Effector CD4-positive, alpha-beta T cell (primary cell): ENCODE measurements at regions not wholly inside any gene's neighbourhood (a gene's known extent, or its start where the extent isn't known, plus 50 kb on each side); places are given as distances from the start of the nearest gene placed in this dataset.
"Not testable (repeated sequence)": the region's sequence is repeated elsewhere in the genome, so short reads cannot be mapped to it uniquely, and the experiment has no call there.

Experiments
- DNase-seq: peaks from one replicate; pipeline ENCODE4 v3.0.0-alpha.2; 2020

DNA sequence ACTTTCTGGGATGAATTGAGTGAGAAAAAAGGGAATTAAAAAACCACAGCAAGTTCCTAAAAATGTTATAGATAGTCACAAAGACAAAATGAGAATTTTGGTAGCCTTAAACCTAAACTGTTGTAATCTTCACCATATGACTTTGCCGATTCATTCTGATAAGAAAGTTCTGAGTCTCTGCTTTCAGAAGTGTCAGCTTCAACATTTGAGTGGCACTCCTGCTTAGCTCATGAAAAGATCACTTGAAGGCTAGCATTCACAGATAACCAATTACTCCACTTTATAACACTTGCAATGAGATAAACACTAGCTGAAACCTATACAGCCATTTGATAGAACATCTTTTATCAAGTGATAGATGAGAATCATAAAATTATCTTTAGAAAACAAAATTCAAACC is 288.1 kb upstream of the POU1F1 start:
- DNase-seq: no peak

DNA sequence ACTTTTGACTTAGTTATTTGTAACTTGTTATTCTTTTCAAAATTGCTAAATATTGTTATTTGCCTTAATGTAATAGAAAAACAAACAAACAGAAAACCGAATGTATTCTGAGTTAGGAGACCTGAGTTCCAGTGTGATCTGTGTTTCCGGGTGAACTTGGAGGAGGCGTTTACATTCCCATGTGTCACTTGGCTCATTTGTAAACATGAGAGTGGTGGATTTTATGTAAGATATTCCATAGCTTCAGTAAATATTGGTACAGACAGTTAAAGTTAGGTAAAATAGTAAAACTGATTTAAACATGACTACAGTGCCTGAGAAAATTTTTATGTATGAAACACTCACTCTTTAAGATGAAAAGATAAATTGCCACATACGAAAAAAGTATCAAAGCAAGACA is 287.3 kb upstream of the POU1F1 start:
- DNase-seq: no peak

DNA sequence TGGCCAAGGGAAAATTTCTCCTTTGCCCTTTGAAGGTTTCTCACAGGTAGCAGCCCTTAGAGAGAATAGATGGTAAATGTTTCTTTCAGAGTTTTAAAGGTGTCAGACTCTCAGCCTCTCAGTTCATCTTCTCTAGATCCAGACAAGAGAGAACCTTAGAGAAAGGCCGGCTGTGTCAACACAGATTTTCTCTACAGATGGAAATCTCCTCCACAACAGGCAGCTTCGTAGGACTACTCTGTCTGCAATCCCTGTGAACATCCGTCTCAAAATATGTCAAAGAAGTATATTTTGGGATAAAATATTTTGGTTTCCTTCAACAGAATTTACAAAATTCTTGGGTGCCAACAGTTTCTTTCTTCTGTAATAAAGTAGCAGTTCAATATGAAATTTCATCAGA is 282.1 kb upstream of the POU1F1 start:
- no peak for DNase-seq

DNA sequence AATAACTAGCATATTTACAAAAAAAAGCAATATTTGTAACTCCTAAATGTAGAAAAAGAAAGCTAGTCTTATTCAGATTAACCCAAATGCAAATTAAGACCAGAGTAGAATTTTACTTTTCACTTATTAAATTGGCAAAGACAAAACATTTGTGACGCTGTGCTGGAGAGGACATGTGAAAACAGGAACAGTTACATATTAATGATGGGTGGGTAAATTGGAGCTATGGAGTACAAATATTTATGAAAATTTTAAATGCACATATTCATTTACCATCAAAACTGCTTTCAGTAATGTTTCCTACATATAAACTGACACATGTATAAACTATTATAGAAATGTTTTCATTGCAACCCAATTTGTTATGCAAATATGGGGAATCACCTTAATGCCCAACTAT is 278.9 kb upstream of the POU1F1 start:
- no peak for DNase-seq

DNA sequence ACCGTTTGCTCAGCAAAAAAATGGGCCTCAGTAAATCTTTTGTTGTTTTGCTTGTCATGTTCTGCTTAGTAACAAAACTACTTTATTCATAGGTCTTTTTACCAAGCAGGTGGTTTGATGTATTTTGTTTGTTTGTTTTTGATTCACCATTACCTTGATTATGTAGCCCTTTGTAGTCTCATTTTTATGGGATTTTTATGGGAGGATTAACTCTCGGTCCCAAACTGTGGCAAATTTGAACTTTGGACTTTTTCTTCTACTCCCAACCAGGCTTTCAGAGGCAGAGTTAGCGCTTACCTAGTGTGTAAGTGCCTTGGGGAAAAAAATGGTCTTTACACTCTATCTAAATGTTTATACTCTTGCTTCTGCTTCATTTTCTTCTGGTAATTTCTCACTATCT is 276.7 kb upstream of the POU1F1 start:
- DNase-seq: no peak

DNA sequence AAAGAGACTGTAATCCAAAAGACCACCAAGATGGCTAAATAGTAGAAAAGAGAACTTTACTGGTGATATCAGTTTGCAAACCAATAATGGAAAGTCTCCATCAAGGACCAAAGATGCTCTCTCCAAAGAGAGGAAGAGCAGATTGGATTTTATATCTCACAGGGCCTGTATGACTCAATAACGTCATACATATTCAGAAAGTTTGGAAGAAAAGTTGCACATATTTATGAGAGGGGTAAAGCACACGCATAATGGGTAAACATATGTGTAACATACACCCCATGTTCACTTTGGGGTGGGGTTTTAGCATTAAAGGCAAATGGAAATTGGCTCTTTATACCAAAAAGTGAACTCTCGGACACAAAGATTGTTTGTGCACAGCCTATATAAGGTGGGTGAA is 274.5 kb upstream of the POU1F1 start:
- no peak for DNase-seq

DNA sequence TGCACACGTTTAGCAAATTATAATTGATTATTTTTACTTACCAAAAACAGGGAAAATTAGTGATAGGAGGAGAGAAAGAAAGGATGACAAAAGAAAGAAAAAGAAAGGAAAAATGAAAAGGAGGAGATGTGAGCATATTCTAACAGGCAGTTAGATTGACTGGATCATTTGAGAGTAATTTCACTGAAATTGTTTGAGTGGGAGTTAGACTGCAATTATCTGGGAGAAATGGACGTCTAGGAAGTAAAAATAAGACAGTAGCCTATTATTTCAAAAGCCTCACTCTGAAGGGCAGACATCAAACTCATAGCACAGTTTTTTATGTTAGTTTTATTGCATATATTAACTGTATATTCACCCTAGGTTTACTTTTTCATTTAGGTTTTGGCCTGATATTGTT is 272.8 kb upstream of the POU1F1 start:
- DNase-seq: no peak

DNA sequence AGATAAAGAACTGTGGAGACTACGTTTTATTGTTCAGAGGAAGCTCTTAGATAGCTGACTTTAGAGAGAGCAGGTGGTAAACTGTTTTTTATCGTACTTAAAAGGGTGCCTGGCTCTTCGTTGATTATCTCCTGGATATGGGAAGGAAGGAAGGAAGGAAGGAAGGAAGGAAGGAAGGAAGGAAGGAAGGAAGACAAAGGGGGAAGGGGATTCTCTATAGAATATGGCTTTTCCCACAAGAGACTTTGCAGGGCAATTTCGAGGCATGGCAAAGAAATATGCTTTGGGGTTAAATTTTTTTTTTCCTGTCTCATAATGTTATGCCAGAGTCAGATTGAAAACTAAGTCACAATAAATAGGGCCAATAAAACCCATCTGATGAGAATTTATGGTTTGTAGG is 271.9 kb upstream of the POU1F1 start:
- no peak for DNase-seq

DNA sequence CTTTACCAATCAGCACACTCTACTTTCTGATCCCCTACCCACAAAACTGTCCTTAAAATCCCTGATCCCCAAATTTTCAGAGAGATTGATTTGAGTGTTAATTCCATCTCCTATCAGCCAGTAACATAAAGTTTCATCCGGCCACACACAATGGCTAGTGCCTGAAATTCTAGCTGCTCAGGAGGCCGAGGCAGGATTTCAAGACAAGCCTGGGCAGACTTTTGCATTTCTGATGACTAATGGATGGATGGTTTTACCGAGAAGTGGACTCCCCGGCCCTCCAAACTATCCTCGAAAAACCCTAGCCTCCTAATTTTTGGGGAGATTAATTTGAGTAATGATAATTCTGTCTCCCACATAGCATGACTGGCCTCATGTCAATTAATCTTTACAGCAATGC is 269.8 kb upstream of the POU1F1 start:
- no peak for DNase-seq

DNA sequence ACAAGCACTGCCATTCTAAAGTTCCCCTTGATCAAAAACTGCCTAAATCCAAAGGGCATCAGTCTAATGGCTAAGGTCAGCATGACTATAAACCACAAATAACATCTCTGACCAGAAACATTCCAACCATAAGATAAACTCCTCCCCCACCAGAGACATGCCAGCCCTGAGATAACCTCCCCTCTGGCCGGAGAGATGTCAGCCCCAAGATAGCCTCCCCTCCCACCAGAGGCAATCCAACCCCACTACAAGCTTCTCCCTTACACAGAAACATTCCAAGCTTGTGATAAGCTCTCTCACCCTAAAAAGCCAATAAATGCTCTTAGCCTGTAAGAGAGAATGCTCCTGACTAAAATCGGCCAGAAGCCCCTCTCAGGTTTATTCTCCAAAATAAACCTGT is 267.0 kb upstream of the POU1F1 start:
- not testable (repeated sequence) for DNase-seq

DNA sequence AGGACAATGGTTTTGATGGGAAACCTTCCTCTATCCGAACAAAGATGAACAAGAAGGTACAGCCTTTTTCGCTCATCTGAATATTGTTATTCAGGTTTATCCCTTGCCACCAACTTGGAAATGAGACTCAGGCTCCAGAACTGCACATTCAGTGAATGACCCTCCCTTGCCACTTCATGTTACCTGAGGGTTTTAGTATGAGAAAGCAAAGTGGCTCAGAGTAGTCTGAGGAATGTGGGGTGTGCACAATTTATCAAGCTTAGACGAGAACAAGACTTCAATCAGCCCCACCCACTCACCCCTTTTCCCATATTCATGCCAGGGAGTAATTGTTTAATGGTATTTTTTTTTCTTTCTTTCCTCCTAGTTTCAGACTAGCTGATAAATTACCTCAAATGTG is 265.3 kb upstream of the POU1F1 start:
- no peak for DNase-seq

DNA sequence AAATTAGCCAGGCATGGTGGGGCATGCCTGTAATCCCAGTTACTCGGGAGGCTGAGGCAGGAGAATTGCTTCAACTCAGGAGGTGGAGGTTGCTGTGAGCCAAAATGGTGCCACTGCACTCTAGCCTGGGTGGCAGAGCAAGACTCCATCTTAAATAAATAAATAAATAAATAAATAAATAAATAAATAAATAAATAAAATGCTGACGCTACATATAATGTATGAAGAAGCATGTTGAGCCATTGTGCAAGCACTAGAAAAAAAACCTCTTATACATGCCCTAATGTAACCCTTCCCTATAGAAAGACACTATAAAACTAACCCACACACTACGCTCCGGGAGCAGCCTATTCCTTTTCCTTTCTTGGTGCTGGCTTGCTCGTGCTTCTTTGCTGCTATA is 262.3 kb upstream of the POU1F1 start:
- DNase-seq: not testable (repeated sequence)

DNA sequence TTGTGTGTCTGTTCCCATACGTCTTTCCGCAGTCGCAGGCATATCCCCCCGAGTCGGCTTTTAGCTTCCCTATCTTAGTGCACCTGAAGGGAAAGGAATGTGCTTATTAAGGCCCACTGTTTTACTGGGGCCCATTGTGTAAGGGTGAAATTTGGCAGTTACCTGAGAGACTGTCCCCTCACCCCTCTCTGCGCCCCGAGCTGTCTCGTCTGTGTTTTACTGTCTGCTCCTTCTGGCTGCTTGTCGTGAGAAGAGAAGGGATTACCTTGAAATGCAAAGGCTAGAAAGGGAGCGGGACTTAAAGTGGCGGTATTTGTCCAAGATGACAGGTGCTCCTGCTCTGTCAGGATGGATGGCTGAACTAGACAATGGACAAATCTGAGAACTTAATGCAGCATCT is 233.0 kb upstream of the POU1F1 start:
- no peak for DNase-seq

DNA sequence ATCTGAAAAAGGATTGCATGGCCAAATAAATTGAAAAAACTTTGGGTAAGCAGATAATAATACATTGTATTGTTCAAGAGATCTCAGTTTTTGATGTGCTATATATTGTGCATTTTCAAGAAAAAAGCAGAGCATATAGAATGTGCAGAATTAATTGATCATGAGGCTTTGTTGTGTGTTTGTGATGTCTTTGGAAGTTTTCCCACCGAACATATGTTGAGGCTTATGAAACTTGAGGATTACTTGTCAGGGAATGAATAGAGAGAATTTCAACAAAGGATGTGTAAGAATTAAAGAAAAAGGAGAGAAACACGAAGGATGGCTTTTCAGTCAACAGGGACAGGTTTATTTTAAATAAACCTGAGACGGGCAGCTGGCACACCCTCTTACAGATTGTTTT is 232.5 kb upstream of the POU1F1 start:
- DNase-seq: no peak

DNA sequence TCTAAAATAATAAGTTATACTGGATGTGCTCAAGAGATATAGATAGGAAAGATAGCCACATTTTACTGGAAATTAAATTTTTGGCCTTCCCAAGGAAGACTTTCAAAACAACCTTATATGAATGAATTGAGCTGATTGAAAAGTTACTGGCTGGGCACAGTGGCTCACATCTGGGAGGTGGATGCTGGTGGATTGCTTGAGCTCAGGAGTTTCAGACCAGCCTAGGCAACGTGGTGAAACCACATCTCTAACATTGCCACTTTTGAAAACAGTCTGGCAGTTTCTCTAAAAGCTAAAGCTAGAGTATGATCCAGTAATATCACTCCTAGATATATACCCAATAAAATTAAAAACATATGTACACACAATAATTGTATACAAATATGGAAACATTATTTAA is 231.4 kb upstream of the POU1F1 start:
- DNase-seq: no peak

DNA sequence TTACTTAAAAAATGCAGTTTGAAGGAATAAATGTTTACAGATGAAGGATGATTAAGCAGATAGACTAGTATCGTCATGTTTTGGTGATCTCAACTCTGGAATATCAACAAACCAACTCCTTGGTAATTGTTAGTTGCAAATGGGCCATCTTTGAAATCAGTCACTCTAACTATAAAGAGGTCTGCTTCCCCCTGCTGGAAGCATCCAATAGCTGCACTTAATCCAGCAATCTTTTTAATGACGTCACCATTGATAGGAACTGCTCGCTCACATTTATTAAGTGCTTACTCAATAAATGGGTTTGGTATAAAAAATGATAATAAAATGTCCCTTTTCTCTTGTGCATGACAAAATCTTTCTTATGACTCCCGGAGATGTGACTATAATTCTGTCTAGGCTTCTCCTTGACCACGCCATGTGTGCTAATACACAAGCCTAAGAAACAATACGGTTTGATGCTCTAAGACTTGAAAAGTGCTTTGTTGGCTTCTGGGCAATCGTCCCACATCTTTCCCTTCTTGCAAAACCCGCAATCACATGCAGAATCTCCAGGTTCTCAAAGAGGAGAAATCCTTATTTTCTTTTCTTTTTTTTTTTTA is 227.6 kb upstream of the POU1F1 start:
- no peak for DNase-seq

DNA sequence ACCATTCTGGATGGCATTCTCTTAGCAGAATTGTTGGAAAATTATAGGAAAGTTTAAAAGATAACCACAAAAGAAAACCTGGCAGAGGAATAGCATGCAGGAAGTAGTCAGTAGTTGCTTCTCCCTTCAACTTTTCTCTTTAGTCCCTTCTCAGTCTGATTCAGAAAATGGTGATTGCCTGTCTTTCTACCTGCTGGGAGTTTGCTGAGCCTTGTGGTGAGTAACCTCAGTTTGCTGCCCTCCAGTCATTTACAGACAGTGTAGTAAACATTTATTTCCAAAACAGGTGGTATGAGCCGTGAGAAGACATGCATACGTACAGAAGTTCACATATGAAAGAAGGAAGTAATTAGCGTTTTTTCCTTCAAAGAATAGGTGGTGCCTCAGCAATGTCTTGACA is 224.7 kb upstream of the POU1F1 start:
- no peak for DNase-seq

DNA sequence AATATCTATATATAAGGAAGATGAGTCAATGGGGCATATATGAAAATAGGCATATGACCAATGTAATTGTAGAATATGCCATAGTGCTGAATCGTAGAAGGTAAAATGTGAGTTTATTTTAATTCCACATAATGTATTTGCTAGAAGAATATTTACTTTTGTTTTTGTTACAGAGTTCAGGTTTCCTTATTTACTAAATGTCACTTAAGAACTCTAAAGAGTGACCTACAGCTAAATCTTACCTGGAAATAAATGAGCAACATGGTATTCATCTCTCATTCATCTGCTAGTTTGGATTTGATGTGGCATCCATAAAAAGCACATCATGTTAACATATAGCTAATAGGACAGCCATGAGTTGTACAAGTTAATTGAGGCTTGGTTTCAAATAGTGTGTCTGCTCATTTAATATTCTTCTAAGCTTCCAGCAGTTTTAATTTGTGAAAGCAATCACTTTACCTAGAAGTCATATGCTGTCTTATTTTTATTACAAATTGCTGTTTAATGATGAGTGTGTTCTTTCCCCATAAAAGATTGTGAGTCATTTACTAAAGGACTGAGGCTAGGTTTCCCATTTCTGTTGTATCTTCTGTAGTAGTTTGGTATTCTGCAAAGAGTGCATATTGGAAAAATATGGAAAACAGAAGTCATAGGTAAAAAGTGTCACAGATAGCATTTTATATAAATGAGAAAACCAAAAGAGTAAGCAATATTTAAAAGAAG is 222.1 kb upstream of the POU1F1 start:
- DNase-seq: no peak

DNA sequence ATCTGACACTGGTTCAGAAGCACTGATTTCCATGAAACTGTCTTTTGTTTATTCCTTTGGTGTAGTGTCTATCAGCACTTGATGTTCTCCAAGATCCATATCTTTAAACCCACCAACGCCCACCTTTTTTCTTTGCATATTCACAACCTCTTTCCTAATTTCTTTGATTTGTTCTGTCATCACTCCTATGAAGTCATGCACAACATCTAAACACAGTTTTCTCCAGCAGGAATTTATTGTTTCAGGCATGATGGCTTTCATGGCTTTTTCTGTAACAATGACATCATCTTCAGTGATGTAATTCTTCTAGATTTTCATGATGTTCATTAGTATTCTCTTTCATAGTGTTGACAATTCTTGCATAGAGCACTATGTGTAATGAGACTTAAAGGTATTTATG is 219.6 kb upstream of the POU1F1 start:
- no peak for DNase-seq

DNA sequence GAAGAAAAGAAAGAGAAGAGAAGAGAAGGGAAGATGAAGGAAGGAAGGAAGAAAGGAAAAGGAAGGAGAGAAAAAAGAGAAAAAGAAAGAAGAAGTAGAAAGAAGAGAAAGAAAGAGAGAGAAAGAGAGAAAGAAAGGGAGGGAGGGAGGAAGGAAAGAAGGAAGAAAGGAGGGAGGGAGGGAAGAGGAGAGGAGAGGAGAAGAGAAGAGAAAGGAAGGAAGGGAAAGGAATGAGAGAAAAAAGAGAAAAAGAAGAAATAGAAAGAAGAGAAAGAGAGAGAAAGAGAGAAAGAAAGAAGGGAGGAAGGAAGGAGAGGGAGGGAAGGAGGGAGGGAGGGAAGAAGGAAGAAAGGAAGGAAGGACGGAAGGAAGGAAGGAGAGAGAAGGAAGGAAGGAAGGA is 217.9 kb upstream of the POU1F1 start:
- no peak for DNase-seq

DNA sequence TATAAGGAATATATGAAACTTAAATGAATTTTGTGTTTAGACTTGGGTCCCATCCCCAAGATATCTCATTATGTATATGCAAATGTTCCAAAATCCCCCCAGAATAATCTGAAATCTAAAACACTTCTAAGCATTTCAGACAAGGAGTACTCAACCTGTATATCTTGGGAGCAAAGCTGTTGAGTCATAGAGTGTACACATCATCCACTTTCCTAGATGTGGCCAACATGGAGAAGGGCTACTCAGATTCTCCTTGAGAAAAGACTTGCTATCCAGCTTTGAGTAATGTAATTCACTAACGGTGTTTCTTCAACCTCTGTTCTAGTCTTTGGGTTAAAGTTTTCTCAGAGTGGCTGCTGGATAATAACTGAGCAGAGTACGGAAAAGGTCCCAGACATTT is 215.5 kb upstream of the POU1F1 start:
- no peak for DNase-seq

DNA sequence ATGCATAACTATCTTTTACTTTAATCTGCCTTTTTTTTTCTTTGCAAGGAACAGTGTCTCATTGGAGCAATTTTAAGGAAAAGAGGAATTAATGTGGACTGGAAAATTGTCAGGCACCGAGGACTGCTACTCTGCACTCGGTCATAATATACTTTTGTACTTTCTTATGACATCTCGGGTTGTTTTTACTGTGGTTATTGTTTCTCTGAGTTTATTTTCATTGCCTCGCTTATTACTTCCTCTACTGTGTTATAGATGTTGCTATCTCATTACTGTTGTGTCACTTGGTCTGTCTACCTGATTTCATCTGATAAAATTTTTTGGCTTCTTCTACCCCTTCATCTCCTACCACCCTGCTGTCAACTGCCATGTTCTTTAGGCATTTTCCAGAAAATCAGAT is 213.5 kb upstream of the POU1F1 start:
- no peak for DNase-seq

DNA sequence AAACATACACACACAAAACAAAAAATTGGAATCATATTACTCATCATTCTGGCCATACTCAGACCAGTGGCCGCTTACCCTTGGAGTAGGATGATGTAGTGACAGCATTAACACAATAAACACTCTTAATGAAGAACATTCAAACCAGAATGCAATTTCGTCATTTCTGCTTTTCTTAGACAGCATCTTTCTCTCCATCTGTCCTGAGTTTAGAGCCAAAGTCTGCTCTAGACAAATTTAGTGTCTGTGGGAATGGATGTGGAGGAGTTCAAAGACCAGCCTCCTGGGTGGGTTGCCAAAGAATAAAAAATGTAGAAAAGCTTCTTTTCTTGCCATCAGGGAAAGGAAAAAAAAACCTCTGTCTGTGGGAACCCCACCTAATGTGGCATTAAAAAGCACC is 212.4 kb upstream of the POU1F1 start:
- DNase-seq: no peak

DNA sequence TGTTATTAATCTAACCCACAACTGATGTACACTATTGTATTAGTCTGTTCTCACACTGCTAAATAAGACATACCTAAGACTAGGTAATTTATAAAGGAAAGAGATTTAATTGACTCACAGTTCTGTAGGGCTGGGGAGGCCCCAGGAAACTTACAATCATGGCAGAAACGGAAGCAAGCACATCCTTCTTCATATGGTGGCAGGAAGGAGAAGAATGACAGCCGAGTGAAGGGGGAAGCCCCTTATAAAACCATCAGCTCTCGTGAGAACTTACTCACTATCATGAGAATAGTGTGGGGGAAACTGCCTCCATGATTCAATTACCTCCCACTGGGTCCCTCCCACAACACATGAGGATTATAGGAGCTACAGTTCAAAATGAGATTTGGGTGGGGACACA is 210.3 kb upstream of the POU1F1 start:
- DNase-seq: not testable (repeated sequence)

DNA sequence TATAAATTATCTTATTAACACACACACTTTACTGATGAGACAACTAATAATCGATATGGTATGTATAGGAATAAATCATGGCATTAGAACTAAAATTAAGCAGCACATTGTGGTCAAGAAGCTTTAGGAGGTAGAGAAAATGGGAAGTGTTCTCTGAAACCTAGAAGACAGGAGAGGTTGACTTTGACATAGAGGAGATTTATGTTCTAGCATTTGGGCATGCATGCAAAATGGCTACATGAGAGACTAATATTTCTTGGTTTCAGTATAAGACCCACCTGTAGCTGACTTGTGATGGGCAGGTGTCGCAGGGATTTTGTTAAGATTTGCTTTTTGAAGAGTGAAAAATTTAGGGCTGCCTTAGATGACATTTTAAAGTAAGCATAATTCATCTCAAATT is 209.7 kb upstream of the POU1F1 start:
- DNase-seq: no peak
